Psoas muscle (tissue), 7 donors: ENCODE measurements at regions not wholly inside any gene's neighbourhood (a gene's known extent, or its start where the extent isn't known, plus 50 kb on each side); places are given as distances from the start of the nearest gene placed in this dataset.
"Not testable (repeated sequence)": the region's sequence is repeated elsewhere in the genome, so short reads cannot be mapped to it uniquely, and the experiment has no call there.

ENCODE experiments used
- ATAC-seq, 4 donors: fragments of 200-7000 bp; cut with Tn5 transposase; one replicate each; pipeline ENCODE4 v1.9.1; 2020; ENCODE audit warnings: moderate library complexity in 3 of 4, mild to moderate bottlenecking in 2 of 4
- DNase-seq, 2 donors: peaks; one replicate each; pipeline ENCODE4 v3.0.0-alpha.2; 2020
- H3K27ac ChIP-seq: fragments of 200-600 bp; one replicate; pipeline ENCODE4 v1.8.0; 2022
- H3K27me3 ChIP-seq, 3 donors: fragments of 200-600 bp in 1 of 3; one replicate each; pipeline versions ENCODE4 v1.6.1 to v1.8.0; 2013 to 2022; ENCODE audit warnings: low read length in 2 of 3, mild to moderate bottlenecking in 2 of 3, moderate library complexity in 1 of 3; ENCODE audit not compliant: insufficient read depth in 3 of 3
- H3K36me3 ChIP-seq, 2 donors: fragments of 200-600 bp in 1 of 2; one replicate each; pipeline versions ENCODE4 v1.6.1 to v1.8.0; 2013 to 2022; ENCODE audit warnings: low read depth in 1 of 2, mild to moderate bottlenecking in 1 of 2, moderate library complexity in 1 of 2; ENCODE audit not compliant: insufficient read depth in 1 of 2
- H3K4me1 ChIP-seq: fragments of 200-600 bp; one replicate; pipeline ENCODE4 v1.8.0; 2022
- H3K4me3 ChIP-seq: fragments of 200-600 bp; one replicate; pipeline ENCODE4 v1.8.0; 2022; ENCODE audit warnings: mild to moderate bottlenecking
- H3K9me3 ChIP-seq: fragments of 200-600 bp; one replicate; pipeline ENCODE4 v1.8.0; 2022
- WGBS, 3 donors: extraction: QIAGEN DNeasy Blood & Tissue Kit; methylation state at CpG; one replicate each; pipeline versions ENCODE4 v1.1.6 to v1.1.7; 2013; 5-methylcytosine and 5-hydroxymethylcytosine counted together
- intact Hi-C, 2 donors: fragments of 100-400 bp; cut with DNase I; formaldehyde crosslinking; loops; one replicate each; pipeline versions ENCODE4 v1.11.0 to v1.14.2; 2022
- TF ChIP-seq, protein P1 (sequence below): fragments of 200-600 bp; IDR thresholded peaks from one replicate; pipeline ENCODE4 v1.8.0; 2022; ENCODE audit warnings: antibody characterized with exemption
- donor health status: healthy with polysubstance abuse.
- donor health status: DM: no; HTN: no; CAD: no; lungs with moderate emphysema.
- donor health status: Bipolar disorder and iron deficiency.
- donor health status: healthy.
- donor health status: DM: yes; HTN: yes; CAD: no.
- donor health status: DM: no; HTN: no; CAD: no.
- donor health status: DM: yes; HTN: yes; CAD: no.

DNA sequence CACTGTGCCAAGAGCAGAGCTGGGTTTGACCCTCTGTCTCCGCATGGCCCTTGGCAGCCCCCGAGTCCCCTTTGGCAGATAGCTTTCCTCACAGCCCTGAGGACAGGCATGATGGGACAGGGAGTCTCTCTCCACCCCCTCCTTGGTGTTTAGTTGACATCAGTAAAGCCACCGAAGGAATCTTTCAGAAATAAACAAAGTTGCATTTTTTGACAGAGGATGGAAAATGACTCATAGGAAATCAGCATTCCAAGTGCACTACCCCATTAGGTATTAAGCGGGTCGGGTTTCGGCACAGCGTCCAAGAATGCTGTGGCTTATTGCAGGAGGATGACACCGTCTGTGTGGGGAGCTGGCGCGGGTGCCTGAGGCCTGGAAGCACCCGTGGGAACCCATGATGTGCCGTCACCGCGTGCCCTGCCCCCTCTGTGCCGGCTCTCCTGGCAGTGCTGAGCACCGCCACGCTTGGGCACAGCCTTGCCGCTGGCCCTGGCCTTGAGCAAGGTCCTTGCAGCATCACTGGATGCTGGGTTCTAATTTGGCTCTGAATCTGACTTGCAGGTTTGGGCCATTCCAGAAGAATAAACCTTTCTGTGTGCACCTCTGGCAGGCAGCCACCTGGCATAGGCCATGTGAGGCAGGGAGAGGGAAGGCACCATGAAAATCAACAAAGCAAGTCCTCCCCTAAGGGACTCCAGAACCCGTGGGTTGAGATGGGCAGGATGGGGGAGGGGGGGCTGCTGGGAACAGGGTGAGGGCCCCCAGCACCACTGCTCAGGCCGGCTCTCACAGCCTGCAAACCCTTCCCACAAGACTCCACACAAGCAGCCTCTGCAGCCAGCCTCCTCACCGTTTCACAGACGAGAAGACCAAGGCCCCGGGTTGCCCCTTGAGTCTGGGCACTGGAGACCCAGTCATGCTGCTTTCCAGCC lies 50.5 kb upstream of the ZNF469 start:
- intact Hi-C loops, result no loop called here
- Histone ChIP-seq H3K36me3 (no peaks in the 10 kb centered on the region), H3K4me3 (no peak overlapping the region), H3K4me1 (peaks cover 5% of the 10 kb centered on the region), H3K27ac (no peak overlapping the region), H3K27me3 (peaks cover 0 to 12% (median 0%) of the 10 kb centered on the region in 3 donors), H3K9me3 (no peaks in the 10 kb centered on the region)
- TF ChIP-seq, protein P1, sequence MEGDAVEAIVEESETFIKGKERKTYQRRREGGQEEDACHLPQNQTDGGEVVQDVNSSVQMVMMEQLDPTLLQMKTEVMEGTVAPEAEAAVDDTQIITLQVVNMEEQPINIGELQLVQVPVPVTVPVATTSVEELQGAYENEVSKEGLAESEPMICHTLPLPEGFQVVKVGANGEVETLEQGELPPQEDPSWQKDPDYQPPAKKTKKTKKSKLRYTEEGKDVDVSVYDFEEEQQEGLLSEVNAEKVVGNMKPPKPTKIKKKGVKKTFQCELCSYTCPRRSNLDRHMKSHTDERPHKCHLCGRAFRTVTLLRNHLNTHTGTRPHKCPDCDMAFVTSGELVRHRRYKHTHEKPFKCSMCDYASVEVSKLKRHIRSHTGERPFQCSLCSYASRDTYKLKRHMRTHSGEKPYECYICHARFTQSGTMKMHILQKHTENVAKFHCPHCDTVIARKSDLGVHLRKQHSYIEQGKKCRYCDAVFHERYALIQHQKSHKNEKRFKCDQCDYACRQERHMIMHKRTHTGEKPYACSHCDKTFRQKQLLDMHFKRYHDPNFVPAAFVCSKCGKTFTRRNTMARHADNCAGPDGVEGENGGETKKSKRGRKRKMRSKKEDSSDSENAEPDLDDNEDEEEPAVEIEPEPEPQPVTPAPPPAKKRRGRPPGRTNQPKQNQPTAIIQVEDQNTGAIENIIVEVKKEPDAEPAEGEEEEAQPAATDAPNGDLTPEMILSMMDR, result no peak
- ATAC-seq (peak; percentile 92 to 97 (median 94)), DNase-seq (peak; percentile 90 to 91)
- 24 to 38% (median 30%) methylated on average over 23 of the region's 23 CpGs for WGBS, 3 donors

DNA sequence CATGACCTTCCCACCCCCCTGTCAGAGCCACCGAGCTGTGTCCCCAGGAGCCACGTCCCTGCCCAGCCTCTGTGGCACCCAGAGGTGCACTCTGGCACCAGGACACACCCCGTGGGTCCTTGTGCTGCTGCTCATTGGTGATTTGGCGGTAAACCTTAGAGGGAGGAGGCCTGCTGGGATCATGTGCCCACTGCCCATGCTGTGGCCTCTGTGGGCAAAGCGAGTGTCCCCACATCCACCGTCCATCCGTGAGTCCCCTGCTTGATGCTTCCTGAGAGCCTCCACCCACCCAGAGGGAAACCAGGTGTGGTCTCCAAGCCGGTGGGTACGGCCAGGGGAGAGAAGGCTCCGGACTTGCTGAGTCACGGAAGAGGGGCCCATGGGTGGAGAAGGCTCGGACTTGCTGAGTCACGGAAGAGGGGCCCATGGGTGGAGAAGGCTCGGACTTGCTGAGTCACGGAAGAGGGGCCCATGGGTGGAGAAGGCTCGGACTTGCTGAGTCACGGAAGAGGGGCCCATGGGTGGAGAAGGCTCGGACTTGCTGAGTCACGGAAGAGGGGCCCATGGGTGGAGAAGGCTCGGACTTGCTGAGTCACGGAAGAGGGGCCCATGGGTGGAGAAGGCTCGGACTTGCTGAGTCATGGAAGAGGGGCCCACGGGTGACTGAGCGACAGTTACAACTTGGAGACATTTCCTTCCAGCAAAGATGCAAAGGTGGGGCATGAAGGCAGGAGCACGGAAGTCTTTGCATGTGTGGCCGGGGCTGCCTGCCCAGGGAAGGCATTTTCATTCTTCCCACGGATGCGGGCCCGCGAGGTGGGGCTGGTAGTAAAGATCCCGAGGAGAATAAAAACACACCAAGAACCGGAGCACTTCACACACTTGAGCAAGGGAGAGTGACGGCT lies 49.6 kb upstream of the ZNF469 start:
- H3K36me3 ChIP-seq, ATAC-seq, H3K9me3 ChIP-seq, DNase-seq, H3K4me3 ChIP-seq, intact Hi-C loops, H3K4me1 ChIP-seq, H3K27ac ChIP-seq: not testable (repeated sequence)
- WGBS, 3 donors, result 68 to 75% (median 71%) methylated on average over 24 to 27 of the region's 33 CpGs
- peaks cover 0 to 15% (median 0%) of the 10 kb centered on the region in 3 donors for H3K27me3 ChIP-seq
